Ishikawa (cell line): ENCODE measurements at regions not wholly inside any gene's neighbourhood (a gene's known extent, or its start where the extent isn't known, plus 50 kb on each side); places are given as distances from the start of the nearest gene placed in this dataset.
A peak's percentile ranks its signal among the peaks of the same experiment; 100 is the strongest.

ENCODE experiments used
- CEBPB ChIP-seq: IDR thresholded peaks from 2 replicates; pipeline ENCODE4 v1.6.1; 2012
- TAF1 ChIP-seq: IDR thresholded peaks from 2 replicates; pipeline ENCODE4 v1.6.1; 2012; ENCODE audit warnings: low read depth, mild to moderate bottlenecking

- TF ChIP-seq TAF1: no peak
- peak; percentile 38; the same call in 1 of the 2 replicates for TF ChIP-seq CEBPB
Measured at GRCh38 chr3:14295037-14295436, 107.4 kb upstream of the SLC6A6 start.
